Esophagus muscularis mucosa (tissue), 4 donors: ENCODE measurements at regions not wholly inside any gene's neighbourhood (a gene's known extent, or its start where the extent isn't known, plus 50 kb on each side); places are given as distances from the start of the nearest gene placed in this dataset.

Experiments used
- DNase-seq: peaks from one replicate; pipeline ENCODE4 v3.0.0-alpha.2; 2017; ENCODE audit errors: extremely low spot score
- H3K27ac ChIP-seq, 4 donors: fragments of 200-600 bp; sonication (generic); replicated peaks in 1 of 4; 1 replicate in 3 of 4; 2 replicates in 1 of 4; pipeline ENCODE4 v1.5.1; 2016 to 2019; ENCODE audit warnings: mild to moderate bottlenecking in 1 of 4
- H3K27me3 ChIP-seq, 4 donors: fragments of 200-600 bp; sonication (generic); one replicate each; pipeline versions ENCODE4 v1.5.1 to v1.6.0; 2016 to 2019
- H3K36me3 ChIP-seq, 4 donors: fragments of 200-600 bp; sonication (generic); one replicate each; pipeline ENCODE4 v1.5.1; 2016 to 2019
- H3K4me1 ChIP-seq, 4 donors: fragments of 200-600 bp; sonication (generic); one replicate each; pipeline ENCODE4 v1.5.1; 2016 to 2019
- H3K4me3 ChIP-seq, 4 donors: fragments of 200-600 bp; sonication (generic); 1 replicate in 2 of 4; 2 replicates in 2 of 4; pipeline ENCODE4 v1.5.1; 2016 to 2019; ENCODE audit warnings: mild to moderate bottlenecking in 4 of 4, moderate library complexity in 1 of 4
- H3K9me3 ChIP-seq, 4 donors: fragments of 200-600 bp; sonication (generic); 1 replicate in 3 of 4; 2 replicates in 1 of 4; pipeline ENCODE4 v1.5.1; 2016 to 2019
- EP300 ChIP-seq: sonication (generic); formaldehyde crosslinking; IDR thresholded peaks from one replicate; pipeline ENCODE4 v1.6.1; 2017; ENCODE audit warnings: antibody characterized with exemption
- POLR2A ChIP-seq: fragments of 450-650 bp; IDR thresholded peaks from one replicate; pipeline ENCODE4 v1.6.1; 2017; ENCODE audit warnings: antibody characterized with exemption, moderate library complexity, mild to moderate bottlenecking, low read depth
- POLR2AphosphoS5 ChIP-seq, 2 donors: sonication (generic); formaldehyde crosslinking; IDR thresholded peaks; one replicate each; pipeline ENCODE4 v1.6.1; 2017; ENCODE audit warnings: antibody characterized with exemption in 2 of 2
- WGBS: methylation state at CpG from one replicate; pipeline ENCODE4 v1.1.5; 2018; 5-methylcytosine and 5-hydroxymethylcytosine counted together
- intact Hi-C: fragments of 100-400 bp; cut with DNase I; formaldehyde crosslinking; loops from one replicate; pipeline ENCODE4 v1.15.1; 2023
- TF ChIP-seq, protein P1 (sequence below), 3 experiments: fragments of 200-600 bp in 2 of 3; fragments of 450-650 bp in 1 of 3; sonication (generic) in 2 of 3; IDR thresholded peaks; one replicate each; pipeline ENCODE4 v1.5.1; 2017 to 2019; ENCODE audit warnings: antibody characterized with exemption in 3 of 3, mild to moderate bottlenecking in 2 of 3, moderate library complexity in 1 of 3

DNA sequence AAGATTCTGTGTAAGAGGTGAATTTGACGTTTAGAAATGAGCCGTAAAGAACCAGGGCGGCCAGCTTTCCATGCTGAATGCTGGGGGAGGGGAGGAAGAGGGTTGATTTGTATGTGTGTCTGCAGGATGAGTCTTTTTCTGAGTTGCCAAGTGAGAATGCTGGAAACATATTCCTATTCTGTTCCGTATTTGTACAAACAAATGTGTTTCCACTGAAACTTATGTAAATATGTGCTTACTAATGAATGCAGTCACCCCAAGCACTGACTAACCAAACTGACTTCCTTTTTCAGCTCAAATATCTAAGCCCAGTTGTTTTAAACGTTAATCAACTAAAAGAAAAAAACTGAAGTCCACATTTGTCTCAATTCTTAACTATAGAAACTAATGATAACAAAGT lies 74.9 kb upstream of the APCDD1 start:
- TF ChIP-seq EP300 (no peak), POLR2A (no peak), POLR2AphosphoS5 (IDR thresholded peaks at IDR 0.05) (no peak)
- TF ChIP-seq, protein P1, sequence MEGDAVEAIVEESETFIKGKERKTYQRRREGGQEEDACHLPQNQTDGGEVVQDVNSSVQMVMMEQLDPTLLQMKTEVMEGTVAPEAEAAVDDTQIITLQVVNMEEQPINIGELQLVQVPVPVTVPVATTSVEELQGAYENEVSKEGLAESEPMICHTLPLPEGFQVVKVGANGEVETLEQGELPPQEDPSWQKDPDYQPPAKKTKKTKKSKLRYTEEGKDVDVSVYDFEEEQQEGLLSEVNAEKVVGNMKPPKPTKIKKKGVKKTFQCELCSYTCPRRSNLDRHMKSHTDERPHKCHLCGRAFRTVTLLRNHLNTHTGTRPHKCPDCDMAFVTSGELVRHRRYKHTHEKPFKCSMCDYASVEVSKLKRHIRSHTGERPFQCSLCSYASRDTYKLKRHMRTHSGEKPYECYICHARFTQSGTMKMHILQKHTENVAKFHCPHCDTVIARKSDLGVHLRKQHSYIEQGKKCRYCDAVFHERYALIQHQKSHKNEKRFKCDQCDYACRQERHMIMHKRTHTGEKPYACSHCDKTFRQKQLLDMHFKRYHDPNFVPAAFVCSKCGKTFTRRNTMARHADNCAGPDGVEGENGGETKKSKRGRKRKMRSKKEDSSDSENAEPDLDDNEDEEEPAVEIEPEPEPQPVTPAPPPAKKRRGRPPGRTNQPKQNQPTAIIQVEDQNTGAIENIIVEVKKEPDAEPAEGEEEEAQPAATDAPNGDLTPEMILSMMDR (IDR thresholded peaks at IDR 0.05) = no peak
- WGBS = 78% methylated on average over 5 of the region's 5 CpGs
- Histone ChIP-seq H3K36me3 (no peaks in the 10 kb centered on the region), H3K9me3 (no peaks in the 10 kb centered on the region), H3K27ac (no peak overlapping the region), H3K4me1 (no peaks in the 10 kb centered on the region), H3K4me3 (no peak overlapping the region), H3K27me3 (peaks cover 0 to 3% (median 0%) of the 10 kb centered on the region in 4 donors)
- DNase-seq = no peak
- intact Hi-C loops = no loop called here

DNA sequence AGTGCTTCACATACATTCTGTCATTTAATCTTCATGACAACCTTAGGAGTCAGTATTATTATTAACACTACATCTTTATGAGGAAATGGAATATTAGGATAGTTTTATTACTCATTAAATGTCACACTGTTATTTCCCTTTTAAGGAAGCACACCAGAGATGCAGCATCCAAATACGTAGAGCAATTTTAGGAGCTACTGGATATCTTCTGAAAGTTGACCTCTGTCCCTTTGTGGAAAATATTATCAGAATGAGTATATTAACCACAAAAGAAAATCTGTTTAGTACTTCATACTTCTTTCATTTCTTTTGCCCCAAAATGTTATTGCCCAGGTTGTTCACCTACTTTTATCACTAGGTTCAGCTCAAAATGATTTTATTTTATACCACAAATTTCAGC lies 72.9 kb upstream of the APCDD1 start:
- 63% methylated on average over 1 of the region's 1 CpG for WGBS
- TF ChIP-seq, protein P1 (IDR thresholded peaks at IDR 0.05) = no peak
- TF ChIP-seq POLR2AphosphoS5 (IDR thresholded peaks at IDR 0.05) = no peak
- no peak for TF ChIP-seq EP300
- H3K4me3 ChIP-seq = no peak overlapping the region
- no peak overlapping the region for H3K27ac ChIP-seq
- no peaks in the 10 kb centered on the region for H3K9me3 ChIP-seq
- no peaks in the 10 kb centered on the region for H3K36me3 ChIP-seq
- no peaks in the 10 kb centered on the region for H3K27me3 ChIP-seq
- intact Hi-C loops = no loop called here
- no peaks in the 10 kb centered on the region for H3K4me1 ChIP-seq
- DNase-seq = no peak

DNA sequence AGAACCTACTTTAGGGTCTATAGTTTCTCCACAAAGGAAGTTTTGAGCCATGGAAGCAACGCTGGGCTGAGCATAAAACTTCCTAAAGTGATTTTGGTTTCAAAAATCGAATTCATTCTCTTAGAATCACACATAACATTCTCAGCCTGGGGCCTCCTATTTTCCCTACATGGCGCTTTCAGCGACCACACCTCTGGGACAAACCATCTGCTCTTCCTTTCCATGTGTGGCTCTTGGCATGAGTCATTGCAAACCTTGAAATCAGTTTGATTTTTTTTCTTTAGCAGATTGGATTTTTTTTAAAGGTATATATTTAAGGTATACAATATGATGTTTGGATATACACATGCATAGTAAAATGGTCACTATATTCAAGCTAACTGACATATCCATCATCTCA lies 72.5 kb upstream of the APCDD1 start:
- Histone ChIP-seq H3K9me3 (no peaks in the 10 kb centered on the region), H3K4me3 (no peak overlapping the region), H3K4me1 (no peaks in the 10 kb centered on the region), H3K27ac (no peak overlapping the region), H3K36me3 (no peaks in the 10 kb centered on the region), H3K27me3 (no peaks in the 10 kb centered on the region)
- DNase-seq = no peak
- WGBS = 86% methylated on average over 4 of the region's 4 CpGs
- TF ChIP-seq POLR2A (no peak), POLR2AphosphoS5 (IDR thresholded peaks at IDR 0.05) (no peak), EP300 (no peak)
- TF ChIP-seq, protein P1 (IDR thresholded peaks at IDR 0.05) = no peak
- intact Hi-C loops = no loop called here

DNA sequence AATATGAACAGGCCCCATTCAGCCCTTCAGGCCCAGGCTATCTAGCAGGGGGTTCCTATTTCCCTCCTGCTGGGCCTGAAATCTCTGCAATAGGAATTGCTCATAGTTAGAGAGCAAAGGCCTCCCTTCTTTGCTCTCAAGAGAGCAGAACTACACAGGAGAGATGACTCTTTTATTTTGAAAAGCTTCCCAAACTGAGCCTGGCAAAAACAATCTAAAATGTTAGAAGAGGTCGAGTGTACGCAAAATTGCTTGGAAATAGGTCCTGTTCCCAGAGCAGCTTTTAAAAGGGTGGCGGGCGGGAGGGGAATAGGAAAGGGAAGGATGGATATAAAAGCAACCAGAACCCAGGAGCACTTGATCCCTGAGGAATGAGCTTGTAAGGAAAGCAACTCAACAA lies 68.4 kb upstream of the APCDD1 start:
- intact Hi-C loops = no loop called here

DNA sequence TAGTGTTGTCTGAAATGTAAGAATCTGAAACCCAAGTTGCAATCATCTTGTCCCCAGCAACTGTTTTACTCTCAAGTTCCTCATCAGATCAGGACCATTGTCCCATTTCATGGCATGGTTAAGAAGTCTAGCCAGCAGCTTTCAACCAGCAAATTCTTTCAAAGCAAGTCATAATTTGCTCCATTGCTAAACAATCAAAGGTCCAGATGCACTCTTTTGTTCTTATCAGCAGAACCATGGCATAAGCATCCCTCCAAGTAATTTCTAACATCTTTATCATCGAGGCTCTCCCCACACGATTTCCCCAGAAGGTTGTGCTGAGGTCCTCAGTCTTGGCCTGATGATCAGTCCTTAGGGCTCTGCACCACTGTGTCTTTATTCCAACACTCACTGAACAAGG lies 67.5 kb upstream of the APCDD1 start:
- Histone ChIP-seq H3K4me1 (no peaks in the 10 kb centered on the region), H3K36me3 (no peaks in the 10 kb centered on the region), H3K27me3 (no peaks in the 10 kb centered on the region), H3K9me3 (no peaks in the 10 kb centered on the region), H3K27ac (no peak overlapping the region), H3K4me3 (no peak overlapping the region)
- TF ChIP-seq POLR2AphosphoS5 (IDR thresholded peaks at IDR 0.05) (no peak), POLR2A (no peak), EP300 (no peak)
- TF ChIP-seq, protein P1 (IDR thresholded peaks at IDR 0.05) = no peak
- intact Hi-C loops = no loop called here
- 89% methylated on average over 2 of the region's 2 CpGs for WGBS
- DNase-seq = no peak

More for the DNA sequence above, 68.4 kb upstream of the APCDD1 start:
- DNase-seq = no peak
- Histone ChIP-seq H3K9me3 (no peaks in the 10 kb centered on the region), H3K4me1 (no peaks in the 10 kb centered on the region), H3K27ac (no peak overlapping the region), H3K27me3 (no peaks in the 10 kb centered on the region), H3K36me3 (no peaks in the 10 kb centered on the region), H3K4me3 (no peak overlapping the region)
- TF ChIP-seq POLR2A (no peak), EP300 (no peak), POLR2AphosphoS5 (IDR thresholded peaks at IDR 0.05) (no peak)
- TF ChIP-seq, protein P1 (IDR thresholded peaks at IDR 0.05) = no peak
- 73% methylated on average over 4 of the region's 4 CpGs for WGBS
